Nephron (organoid): ENCODE measurements at regions not wholly inside any gene's neighbourhood (a gene's known extent, or its start where the extent isn't known, plus 50 kb on each side); places are given as distances from the start of the nearest gene placed in this dataset.

ENCODE experiments used
- H3K27ac Mint-ChIP-seq, 3 experiments: 2 replicates each; pipeline ENCODE4 v1.8.0; 2020; ENCODE audit warnings: mixed read lengths in 3 of 3, mild to moderate bottlenecking in 2 of 3, moderate library complexity in 1 of 3
- H3K27me3 Mint-ChIP-seq: 2 replicates; pipeline ENCODE4 v1.8.0; 2021; ENCODE audit warnings: low read depth, mild to moderate bottlenecking, moderate library complexity, mixed read lengths
- H3K36me3 Mint-ChIP-seq: 2 replicates; pipeline ENCODE4 v1.8.0; 2020; ENCODE audit warnings: low read depth, mixed read lengths
- H3K4me1 Mint-ChIP-seq: 2 replicates; pipeline ENCODE4 v1.8.0; 2020; ENCODE audit warnings: mixed read lengths
- H3K4me3 Mint-ChIP-seq, 3 experiments: 2 replicates each; pipeline ENCODE4 v1.8.0; 2020; ENCODE audit warnings: mild to moderate bottlenecking in 3 of 3, mixed read lengths in 3 of 3, moderate library complexity in 2 of 3
- H3K9me3 Mint-ChIP-seq: 2 replicates; pipeline ENCODE4 v1.8.0; 2020; ENCODE audit warnings: mixed read lengths
- CTCF ChIP-seq, 3 experiments: fragments of 200-600 bp; sonication (generic); IDR thresholded peaks; one replicate each; pipeline ENCODE4 v1.5.0; 2021; ENCODE audit warnings: antibody characterized with exemption in 3 of 3; ENCODE audit not compliant: unreplicated experiment in 3 of 3

GRCh38 chr15:93830221-93831080 lies 400.9 kb upstream of the MCTP2 start:
- H3K27me3 Mint-ChIP-seq: no peaks in the 10 kb centered on the region
- TF ChIP-seq CTCF (IDR thresholded peaks at IDR 0.05; ENCODE audit: unreplicated experiment in 3 of 3): no peak
- no peaks in the 10 kb centered on the region for H3K9me3 Mint-ChIP-seq
- H3K36me3 Mint-ChIP-seq: no peaks in the 10 kb centered on the region
- H3K27ac Mint-ChIP-seq: peak overlapping the region in 2 of 3 experiments; percentile 23 to 75
- H3K4me3 Mint-ChIP-seq: no peak overlapping the region
- peaks cover 42% of the 10 kb centered on the region for H3K4me1 Mint-ChIP-seq

GRCh38 chr15:93829115-93829870 lies 402.1 kb upstream of the MCTP2 start:
- Mint-ChIP-seq H3K9me3 (no peaks in the 10 kb centered on the region), H3K27me3 (no peaks in the 10 kb centered on the region), H3K4me3 (no peak overlapping the region), H3K36me3 (no peaks in the 10 kb centered on the region), H3K27ac (peak overlapping the region in 2 of 3 experiments; percentile 3 to 32), H3K4me1 (peaks cover 53% of the 10 kb centered on the region)
- no peak for TF ChIP-seq CTCF (IDR thresholded peaks at IDR 0.05; ENCODE audit: unreplicated experiment in 3 of 3)

- Mint-ChIP-seq H3K27me3 (no peaks in the 10 kb centered on the region), H3K9me3 (no peaks in the 10 kb centered on the region), H3K27ac (peak overlapping the region in 2 of 3 experiments; percentile 57 to 70), H3K4me1 (peaks cover 71% of the 10 kb centered on the region), H3K4me3 (no peak overlapping the region), H3K36me3 (no peaks in the 10 kb centered on the region)
- TF ChIP-seq CTCF (IDR thresholded peaks at IDR 0.05; ENCODE audit: unreplicated experiment in 3 of 3): no peak
These were observed 404.6 kb upstream of the MCTP2 start for GRCh38 chr15:93826790-93827189.

- peaks cover 71% of the 10 kb centered on the region for H3K4me1 Mint-ChIP-seq
- H3K27ac Mint-ChIP-seq: peak overlapping the region in 1 of 3 experiments; percentile 70
- H3K36me3 Mint-ChIP-seq: no peaks in the 10 kb centered on the region
- no peaks in the 10 kb centered on the region for H3K9me3 Mint-ChIP-seq
- TF ChIP-seq CTCF (IDR thresholded peaks at IDR 0.05; ENCODE audit: unreplicated experiment in 3 of 3): no peak
- H3K27me3 Mint-ChIP-seq: no peaks in the 10 kb centered on the region
- no peak overlapping the region for H3K4me3 Mint-ChIP-seq
These were observed 405.1 kb upstream of the MCTP2 start for GRCh38 chr15:93826293-93826692.

- Mint-ChIP-seq H3K36me3 (no peaks in the 10 kb centered on the region), H3K9me3 (no peaks in the 10 kb centered on the region), H3K27me3 (no peaks in the 10 kb centered on the region), H3K27ac (peak overlapping the region in 2 of 3 experiments; percentile 46 to 70), H3K4me3 (no peak overlapping the region), H3K4me1 (peaks cover 71% of the 10 kb centered on the region)
- no peak for TF ChIP-seq CTCF (IDR thresholded peaks at IDR 0.05; ENCODE audit: unreplicated experiment in 3 of 3)
These were observed 405.7 kb upstream of the MCTP2 start for GRCh38 chr15:93825682-93826081.
